K562 (cell line): ENCODE measurements at regions not wholly inside any gene's neighbourhood (a gene's known extent, or its start where the extent isn't known, plus 50 kb on each side); places are given as distances from the start of the nearest gene placed in this dataset.

ENCODE experiments used
- CHAMP1 ChIP-seq: fragments of 450-650 bp; IDR thresholded peaks from 2 replicates; pipeline ENCODE4 v1.6.1; 2016; ENCODE audit warnings: mild to moderate bottlenecking
- CREB5 ChIP-seq: fragments of 250-450 bp; sonication (Bioruptor Pico); IDR thresholded peaks from 2 replicates; pipeline ENCODE4 v1.5.0; 2020; ENCODE audit warnings: mild to moderate bottlenecking
- PREB ChIP-seq: sonication (generic); formaldehyde crosslinking; IDR thresholded peaks from 2 replicates; pipeline ENCODE4 v1.8.1; 2023; ENCODE audit warnings: mild to moderate bottlenecking, missing genetic modification reagents
- RFX5 ChIP-seq: IDR thresholded peaks from 2 replicates; pipeline ENCODE4 v1.6.1; 2011; ENCODE audit warnings: low read depth, mild to moderate bottlenecking, improper control_type of control experiment, low read length
- THAP7 ChIP-seq: fragments of 250-450 bp; sonication (Bioruptor Pico); IDR thresholded peaks from 2 replicates; pipeline ENCODE4 v1.5.0; 2021
- YY1 ChIP-seq, 3 experiments: IDR thresholded peaks; 2 replicates each; pipeline ENCODE4 v1.6.1; 2011; ENCODE audit warnings: low read length in 2 of 3, mild to moderate bottlenecking in 2 of 3, moderate library complexity in 2 of 3, borderline replicate concordance in 1 of 3, control low read depth in 1 of 3, low read depth in 1 of 3; ENCODE audit not compliant: insufficient read depth in 3 of 3, insufficient replicate concordance in 2 of 3, control insufficient read depth in 1 of 3, insufficient read length in 1 of 3; ENCODE audit errors: extremely low read depth in 1 of 3
- ZNF766 ChIP-seq: fragments of 200-800 bp; sonication (Bioruptor generic); conservative IDR thresholded peaks from 2 replicates; pipeline ENCODE4 v1.6.1; 2016; ENCODE audit warnings: missing genetic modification characterization, missing compliant biosample characterization
- ZSCAN29 ChIP-seq: fragments of 450-650 bp; IDR thresholded peaks from 2 replicates; pipeline ENCODE4 v1.6.1; 2017
- TF ChIP-seq, protein P1 (sequence below), 2 experiments: fragments of 450-650 bp; IDR thresholded peaks; 2 replicates each; pipeline ENCODE4 v1.6.1; 2016
- TF ChIP-seq, protein P2 (sequence below): sonication (generic); formaldehyde crosslinking; IDR thresholded peaks from 2 replicates; pipeline ENCODE4 v1.9.0; 2022; ENCODE audit warnings: mild to moderate bottlenecking, missing genetic modification reagents
- TF ChIP-seq, protein P3 (sequence below), 3 experiments: IDR thresholded peaks in 2 of 3; conservative IDR thresholded peaks in 1 of 3; 2 replicates each; pipeline ENCODE4 v1.5.1; 2011 to 2012; ENCODE audit warnings: low read length in 3 of 3, mild to moderate bottlenecking in 3 of 3, control low read depth in 2 of 3, improper control_type of control experiment in 1 of 3, inconsistent platforms in 1 of 3, low read depth in 1 of 3, mixed read lengths in 1 of 3, moderate library complexity in 1 of 3; ENCODE audit not compliant: insufficient read depth in 2 of 3

GRCh38 chr2:192886636-192887035 is 691.9 kb upstream of the TMEFF2 start:
- TF ChIP-seq YY1 (IDR thresholded peaks at IDR 0.05; ENCODE audit: borderline replicate concordance in 1 of 3, control insufficient read depth in 1 of 3, extremely low read depth in 1 of 3, insufficient read depth in 3 of 3, insufficient read length in 1 of 3, insufficient replicate concordance in 2 of 3, low read depth in 1 of 3, low read length in 2 of 3) (no peak), RFX5 (no peak), ZNF766 (CRISPR knock-in tag) (no peak), CHAMP1 (no peak), THAP7 (CRISPR knock-in tag) (no peak), CREB5 (CRISPR knock-in tag) (no peak), PREB (CRISPR knock-in tag) (no peak), ZSCAN29 (no peak)
- TF ChIP-seq, protein P1, sequence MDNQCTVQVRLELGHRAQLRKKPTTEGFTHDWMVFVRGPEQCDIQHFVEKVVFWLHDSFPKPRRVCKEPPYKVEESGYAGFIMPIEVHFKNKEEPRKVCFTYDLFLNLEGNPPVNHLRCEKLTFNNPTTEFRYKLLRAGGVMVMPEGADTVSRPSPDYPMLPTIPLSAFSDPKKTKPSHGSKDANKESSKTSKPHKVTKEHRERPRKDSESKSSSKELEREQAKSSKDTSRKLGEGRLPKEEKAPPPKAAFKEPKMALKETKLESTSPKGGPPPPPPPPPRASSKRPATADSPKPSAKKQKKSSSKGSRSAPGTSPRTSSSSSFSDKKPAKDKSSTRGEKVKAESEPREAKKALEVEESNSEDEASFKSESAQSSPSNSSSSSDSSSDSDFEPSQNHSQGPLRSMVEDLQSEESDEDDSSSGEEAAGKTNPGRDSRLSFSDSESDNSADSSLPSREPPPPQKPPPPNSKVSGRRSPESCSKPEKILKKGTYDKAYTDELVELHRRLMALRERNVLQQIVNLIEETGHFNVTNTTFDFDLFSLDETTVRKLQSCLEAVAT (IDR thresholded peaks at IDR 0.05) = no peak
- TF ChIP-seq, protein P2, sequence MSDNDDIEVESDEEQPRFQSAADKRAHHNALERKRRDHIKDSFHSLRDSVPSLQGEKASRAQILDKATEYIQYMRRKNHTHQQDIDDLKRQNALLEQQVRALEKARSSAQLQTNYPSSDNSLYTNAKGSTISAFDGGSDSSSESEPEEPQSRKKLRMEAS = no peak
- TF ChIP-seq, protein P3, sequence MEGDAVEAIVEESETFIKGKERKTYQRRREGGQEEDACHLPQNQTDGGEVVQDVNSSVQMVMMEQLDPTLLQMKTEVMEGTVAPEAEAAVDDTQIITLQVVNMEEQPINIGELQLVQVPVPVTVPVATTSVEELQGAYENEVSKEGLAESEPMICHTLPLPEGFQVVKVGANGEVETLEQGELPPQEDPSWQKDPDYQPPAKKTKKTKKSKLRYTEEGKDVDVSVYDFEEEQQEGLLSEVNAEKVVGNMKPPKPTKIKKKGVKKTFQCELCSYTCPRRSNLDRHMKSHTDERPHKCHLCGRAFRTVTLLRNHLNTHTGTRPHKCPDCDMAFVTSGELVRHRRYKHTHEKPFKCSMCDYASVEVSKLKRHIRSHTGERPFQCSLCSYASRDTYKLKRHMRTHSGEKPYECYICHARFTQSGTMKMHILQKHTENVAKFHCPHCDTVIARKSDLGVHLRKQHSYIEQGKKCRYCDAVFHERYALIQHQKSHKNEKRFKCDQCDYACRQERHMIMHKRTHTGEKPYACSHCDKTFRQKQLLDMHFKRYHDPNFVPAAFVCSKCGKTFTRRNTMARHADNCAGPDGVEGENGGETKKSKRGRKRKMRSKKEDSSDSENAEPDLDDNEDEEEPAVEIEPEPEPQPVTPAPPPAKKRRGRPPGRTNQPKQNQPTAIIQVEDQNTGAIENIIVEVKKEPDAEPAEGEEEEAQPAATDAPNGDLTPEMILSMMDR (IDR thresholded peaks at IDR 0.05 in 2 of 3, conservative IDR thresholded peaks at IDR 0.05 in 1 of 3; ENCODE audit: insufficient read depth in 2 of 3, low read depth in 1 of 3, low read length in 3 of 3) = no peak
